ENCODE measurements at regions not wholly inside any gene's neighbourhood (a gene's known extent, or its start where the extent isn't known, plus 50 kb on each side); places are given as distances from the start of the nearest gene placed in this dataset.

DNA sequence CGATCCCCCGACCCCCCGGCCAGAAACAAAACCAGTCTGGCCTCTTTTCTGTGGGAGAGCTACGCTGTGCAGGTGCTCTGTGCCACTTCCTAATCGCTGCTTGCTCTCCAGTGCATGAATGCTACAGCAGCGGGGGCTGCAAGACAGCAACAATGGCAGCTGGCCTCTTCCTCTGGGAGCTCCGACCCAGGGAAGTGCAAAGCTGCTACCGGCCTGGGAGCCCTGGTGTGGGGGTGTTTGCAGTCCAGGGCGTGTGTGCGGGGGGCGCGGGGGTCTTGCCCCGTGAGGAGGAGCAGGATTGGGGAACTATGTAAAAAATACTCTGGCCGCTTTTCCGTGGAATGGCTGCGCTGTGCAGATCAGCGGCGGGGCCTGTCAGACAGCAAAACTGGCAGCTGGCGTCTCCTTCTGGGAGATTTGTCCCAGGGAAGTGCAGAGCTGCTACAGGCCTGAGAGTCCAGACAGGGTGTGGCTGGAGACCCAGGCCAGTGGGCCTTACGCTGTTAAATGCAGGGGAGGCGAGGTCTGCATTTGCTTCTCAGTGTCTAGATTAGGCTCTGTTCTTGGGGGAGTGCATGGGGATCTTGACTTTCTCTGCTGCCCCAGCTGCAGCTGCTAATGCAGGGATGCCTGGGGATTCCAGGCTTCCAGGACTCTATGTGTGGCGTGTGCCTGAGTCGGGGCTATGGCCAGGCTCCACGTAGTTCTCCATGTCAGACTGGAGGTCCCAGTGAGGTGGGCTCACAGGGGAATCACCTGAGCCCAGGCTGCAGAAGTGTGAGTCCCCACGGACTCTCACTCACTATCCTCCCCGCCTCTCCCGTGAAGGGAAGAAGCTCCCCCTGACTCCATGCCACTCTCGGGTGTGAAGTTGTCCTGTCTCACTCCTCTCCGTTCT lies 344.5 kb downstream of the AEBP2 start:
- peaks cover 0 to 16% (median 8%) of the 10 kb centered on the region in 9 donors for H3K4me1 ChIP-seq
- no peaks in the 10 kb centered on the region for H3K36me3 ChIP-seq
- no peaks in the 10 kb centered on the region for H3K27me3 ChIP-seq
- H3K4me3 ChIP-seq = peak overlapping the region in 4 of 10 donors; percentile 15 to 36 (median 28)
- intact Hi-C loops (cut with DNase I) = loop anchor here in 1 of 10 donors (10.0 kb wide), 1 partner anchor 111 kb away; no protein-coding TSS in a partner anchor
- 55 to 62% methylated on average over 29 of the region's 29 CpGs for WGBS, 2 donors
- DNase-seq (peak in 1 of 2 donors; percentile 12), ATAC-seq (peak in 4 of 8 donors; percentile 18 to 51 (median 36))
- peaks cover 0 to 28% (median 0%) of the 10 kb centered on the region in 11 donors for H3K9me3 ChIP-seq
- H3K27ac ChIP-seq = peak overlapping the region in 7 of 10 donors; percentile 3 to 83 (median 46)
- TF ChIP-seq, protein P1, sequence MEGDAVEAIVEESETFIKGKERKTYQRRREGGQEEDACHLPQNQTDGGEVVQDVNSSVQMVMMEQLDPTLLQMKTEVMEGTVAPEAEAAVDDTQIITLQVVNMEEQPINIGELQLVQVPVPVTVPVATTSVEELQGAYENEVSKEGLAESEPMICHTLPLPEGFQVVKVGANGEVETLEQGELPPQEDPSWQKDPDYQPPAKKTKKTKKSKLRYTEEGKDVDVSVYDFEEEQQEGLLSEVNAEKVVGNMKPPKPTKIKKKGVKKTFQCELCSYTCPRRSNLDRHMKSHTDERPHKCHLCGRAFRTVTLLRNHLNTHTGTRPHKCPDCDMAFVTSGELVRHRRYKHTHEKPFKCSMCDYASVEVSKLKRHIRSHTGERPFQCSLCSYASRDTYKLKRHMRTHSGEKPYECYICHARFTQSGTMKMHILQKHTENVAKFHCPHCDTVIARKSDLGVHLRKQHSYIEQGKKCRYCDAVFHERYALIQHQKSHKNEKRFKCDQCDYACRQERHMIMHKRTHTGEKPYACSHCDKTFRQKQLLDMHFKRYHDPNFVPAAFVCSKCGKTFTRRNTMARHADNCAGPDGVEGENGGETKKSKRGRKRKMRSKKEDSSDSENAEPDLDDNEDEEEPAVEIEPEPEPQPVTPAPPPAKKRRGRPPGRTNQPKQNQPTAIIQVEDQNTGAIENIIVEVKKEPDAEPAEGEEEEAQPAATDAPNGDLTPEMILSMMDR (IDR thresholded peaks at IDR 0.05) = no peak

DNA sequence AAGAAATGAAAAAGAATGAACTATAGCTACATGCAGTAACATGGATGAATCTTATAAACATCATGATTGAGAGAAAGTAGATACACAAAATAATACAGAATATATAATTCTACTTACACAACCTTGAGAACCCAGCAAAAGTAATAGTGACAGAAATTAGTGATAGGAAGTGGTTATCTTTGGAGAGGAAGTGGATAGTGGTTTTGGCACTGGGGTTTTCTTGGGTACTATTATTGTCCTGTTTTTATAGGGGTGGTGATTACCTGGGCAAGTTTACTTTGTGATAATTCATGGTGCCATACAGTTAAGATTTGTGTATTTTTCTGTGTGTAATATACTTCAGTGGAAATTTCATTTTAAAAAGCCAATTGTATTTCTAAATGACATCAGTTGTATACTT lies 352.7 kb downstream of the AEBP2 start:
- Histone ChIP-seq H3K4me1 (no peaks in the 10 kb centered on the region), H3K9me3 (peaks cover 0 to 9% (median 0%) of the 10 kb centered on the region in 11 donors), H3K4me3 (no peak overlapping the region), H3K27me3 (no peaks in the 10 kb centered on the region), H3K27ac (no peak overlapping the region), H3K36me3 (no peaks in the 10 kb centered on the region)
- TF ChIP-seq, protein P1 (IDR thresholded peaks at IDR 0.05) = no peak
- ATAC-seq = no peak
- DNase-seq = no peak
- intact Hi-C loops (cut with DNase I) = no loop called here

DNA sequence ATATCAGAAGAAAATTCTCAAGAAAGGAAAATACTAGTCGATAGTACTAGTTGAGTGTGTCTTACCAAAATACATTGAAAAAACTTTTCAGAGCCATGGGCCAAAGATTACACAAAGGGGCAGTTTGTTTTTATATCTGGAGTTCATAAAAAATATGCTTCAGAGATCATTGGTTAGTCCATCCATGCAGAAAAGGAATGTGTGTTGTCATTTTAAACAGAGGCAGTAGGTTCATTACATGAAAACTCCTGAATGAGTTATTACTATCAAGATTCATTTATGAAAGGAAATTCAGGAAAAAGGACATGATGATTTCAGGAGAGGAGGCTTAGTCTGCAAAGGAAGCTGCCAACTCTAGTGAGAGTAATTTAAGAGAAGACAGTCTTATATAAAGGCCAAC lies 354.8 kb downstream of the AEBP2 start:
- Histone ChIP-seq H3K27me3 (no peaks in the 10 kb centered on the region), H3K27ac (no peak overlapping the region), H3K36me3 (no peaks in the 10 kb centered on the region), H3K9me3 (peaks cover 0 to 5% (median 0%) of the 10 kb centered on the region in 11 donors), H3K4me1 (no peaks in the 10 kb centered on the region), H3K4me3 (no peak overlapping the region)
- intact Hi-C loops (cut with DNase I) = no loop called here
- WGBS, 2 donors = 62 to 74% methylated on average over 1 of the region's 1 CpG
- ATAC-seq (no peak), DNase-seq (no peak)
- TF ChIP-seq, protein P1 (IDR thresholded peaks at IDR 0.05) = no peak

DNA sequence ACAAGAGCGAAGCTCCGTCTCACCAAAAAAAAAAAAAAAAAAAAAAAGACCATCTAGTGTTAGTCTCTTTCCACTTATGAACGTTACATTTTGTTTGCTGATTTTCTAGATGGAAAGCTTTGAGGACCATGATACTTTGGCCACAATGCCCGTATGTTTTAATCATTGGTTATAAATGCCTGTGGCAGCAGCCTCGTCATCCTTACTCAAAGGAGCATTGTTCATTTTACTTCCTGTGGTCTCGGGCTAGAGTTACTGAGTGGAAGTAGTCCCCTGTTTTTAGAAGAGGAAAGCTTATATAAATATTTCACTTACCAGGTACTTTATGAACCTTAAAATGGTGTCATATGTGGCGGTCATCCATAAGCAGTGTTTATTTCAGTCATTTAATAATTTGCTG lies 359.9 kb downstream of the AEBP2 start:
- peaks cover 0 to 21% (median 11%) of the 10 kb centered on the region in 9 donors for H3K4me1 ChIP-seq
- H3K27me3 ChIP-seq = no peaks in the 10 kb centered on the region
- intact Hi-C loops (cut with DNase I) = no loop called here
- no peak overlapping the region for H3K4me3 ChIP-seq
- 81 to 85% methylated on average over 7 of the region's 7 CpGs for WGBS, 2 donors
- ATAC-seq = no peak
- no peaks in the 10 kb centered on the region for H3K36me3 ChIP-seq
- TF ChIP-seq, protein P1 (IDR thresholded peaks at IDR 0.05) = no peak
- peaks cover 0 to 5% (median 0%) of the 10 kb centered on the region in 11 donors for H3K9me3 ChIP-seq
- no peak for DNase-seq
- H3K27ac ChIP-seq = no peak overlapping the region

Measured in heart right ventricle (tissue), 16 donors.